ENCODE measurements at regions not wholly inside any gene's neighbourhood (a gene's known extent, or its start where the extent isn't known, plus 50 kb on each side); places are given as distances from the start of the nearest gene placed in this dataset.
"Not testable (repeated sequence)": the region's sequence is repeated elsewhere in the genome, so short reads cannot be mapped to it uniquely, and the experiment has no call there.

DNA sequence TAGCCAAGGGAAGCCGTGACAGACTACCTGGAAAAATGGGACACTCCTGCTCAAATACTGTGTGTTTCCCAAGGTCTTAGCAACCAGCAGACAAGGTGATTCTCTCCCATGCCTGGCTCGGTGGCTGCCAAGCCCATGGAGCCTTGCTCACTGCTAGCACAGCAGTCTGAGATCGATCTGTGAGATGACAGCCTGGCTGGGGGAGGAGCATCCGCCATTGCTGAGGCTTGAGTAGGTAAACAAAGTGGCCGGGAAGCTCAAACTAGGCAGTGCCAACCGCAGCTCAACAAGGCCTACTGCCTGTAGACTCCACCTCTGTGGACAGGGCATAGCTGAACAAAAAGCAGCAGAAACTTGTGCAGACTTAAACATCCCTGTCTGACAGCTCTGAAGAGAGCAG, 137.0 kb downstream of the USP46 start:
- TF ChIP-seq, protein P1, sequence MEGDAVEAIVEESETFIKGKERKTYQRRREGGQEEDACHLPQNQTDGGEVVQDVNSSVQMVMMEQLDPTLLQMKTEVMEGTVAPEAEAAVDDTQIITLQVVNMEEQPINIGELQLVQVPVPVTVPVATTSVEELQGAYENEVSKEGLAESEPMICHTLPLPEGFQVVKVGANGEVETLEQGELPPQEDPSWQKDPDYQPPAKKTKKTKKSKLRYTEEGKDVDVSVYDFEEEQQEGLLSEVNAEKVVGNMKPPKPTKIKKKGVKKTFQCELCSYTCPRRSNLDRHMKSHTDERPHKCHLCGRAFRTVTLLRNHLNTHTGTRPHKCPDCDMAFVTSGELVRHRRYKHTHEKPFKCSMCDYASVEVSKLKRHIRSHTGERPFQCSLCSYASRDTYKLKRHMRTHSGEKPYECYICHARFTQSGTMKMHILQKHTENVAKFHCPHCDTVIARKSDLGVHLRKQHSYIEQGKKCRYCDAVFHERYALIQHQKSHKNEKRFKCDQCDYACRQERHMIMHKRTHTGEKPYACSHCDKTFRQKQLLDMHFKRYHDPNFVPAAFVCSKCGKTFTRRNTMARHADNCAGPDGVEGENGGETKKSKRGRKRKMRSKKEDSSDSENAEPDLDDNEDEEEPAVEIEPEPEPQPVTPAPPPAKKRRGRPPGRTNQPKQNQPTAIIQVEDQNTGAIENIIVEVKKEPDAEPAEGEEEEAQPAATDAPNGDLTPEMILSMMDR (IDR thresholded peaks at IDR 0.05; ENCODE audit: insufficient read depth, low read length), result not testable (repeated sequence)
- not testable (repeated sequence) for TF ChIP-seq POLR2AphosphoS5 (IDR thresholded peaks at IDR 0.05; ENCODE audit: low read depth)
